ENCODE measurements at regions not wholly inside any gene's neighbourhood (a gene's known extent, or its start where the extent isn't known, plus 50 kb on each side); places are given as distances from the start of the nearest gene placed in this dataset.

DNA sequence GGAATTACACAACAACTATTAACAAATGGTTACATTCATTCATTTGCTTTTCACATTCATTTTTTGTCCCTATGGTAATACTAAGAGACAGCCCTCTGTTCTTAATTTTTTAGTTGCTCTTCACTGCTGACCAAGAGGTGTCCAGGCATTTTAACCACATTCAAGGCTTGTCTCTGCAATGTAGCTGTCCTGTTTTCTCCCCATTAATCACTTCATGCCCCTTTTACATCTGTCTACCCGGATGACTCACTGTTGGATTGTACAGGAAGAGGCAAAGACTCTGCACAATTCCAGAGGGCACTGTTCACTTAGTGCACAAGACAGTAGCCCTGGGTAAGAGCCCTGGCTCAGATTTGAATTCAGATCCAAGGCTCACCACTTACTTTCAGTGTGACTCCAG, 168.5 kb downstream of the NOC3L start:
- TF ChIP-seq POLR2A (IDR thresholded peaks at IDR 0.05), result no peak
- TF ChIP-seq, protein P1, sequence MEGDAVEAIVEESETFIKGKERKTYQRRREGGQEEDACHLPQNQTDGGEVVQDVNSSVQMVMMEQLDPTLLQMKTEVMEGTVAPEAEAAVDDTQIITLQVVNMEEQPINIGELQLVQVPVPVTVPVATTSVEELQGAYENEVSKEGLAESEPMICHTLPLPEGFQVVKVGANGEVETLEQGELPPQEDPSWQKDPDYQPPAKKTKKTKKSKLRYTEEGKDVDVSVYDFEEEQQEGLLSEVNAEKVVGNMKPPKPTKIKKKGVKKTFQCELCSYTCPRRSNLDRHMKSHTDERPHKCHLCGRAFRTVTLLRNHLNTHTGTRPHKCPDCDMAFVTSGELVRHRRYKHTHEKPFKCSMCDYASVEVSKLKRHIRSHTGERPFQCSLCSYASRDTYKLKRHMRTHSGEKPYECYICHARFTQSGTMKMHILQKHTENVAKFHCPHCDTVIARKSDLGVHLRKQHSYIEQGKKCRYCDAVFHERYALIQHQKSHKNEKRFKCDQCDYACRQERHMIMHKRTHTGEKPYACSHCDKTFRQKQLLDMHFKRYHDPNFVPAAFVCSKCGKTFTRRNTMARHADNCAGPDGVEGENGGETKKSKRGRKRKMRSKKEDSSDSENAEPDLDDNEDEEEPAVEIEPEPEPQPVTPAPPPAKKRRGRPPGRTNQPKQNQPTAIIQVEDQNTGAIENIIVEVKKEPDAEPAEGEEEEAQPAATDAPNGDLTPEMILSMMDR (IDR thresholded peaks at IDR 0.05), result no peak
- TF ChIP-seq POLR2AphosphoS5 (IDR thresholded peaks at IDR 0.05; ENCODE audit: insufficient read depth in 1 of 2, low read depth in 1 of 2), result no peak

Data from vagina (tissue), 2 donors.